ENCODE measurements at regions not wholly inside any gene's neighbourhood (a gene's known extent, or its start where the extent isn't known, plus 50 kb on each side); places are given as distances from the start of the nearest gene placed in this dataset.

DNA sequence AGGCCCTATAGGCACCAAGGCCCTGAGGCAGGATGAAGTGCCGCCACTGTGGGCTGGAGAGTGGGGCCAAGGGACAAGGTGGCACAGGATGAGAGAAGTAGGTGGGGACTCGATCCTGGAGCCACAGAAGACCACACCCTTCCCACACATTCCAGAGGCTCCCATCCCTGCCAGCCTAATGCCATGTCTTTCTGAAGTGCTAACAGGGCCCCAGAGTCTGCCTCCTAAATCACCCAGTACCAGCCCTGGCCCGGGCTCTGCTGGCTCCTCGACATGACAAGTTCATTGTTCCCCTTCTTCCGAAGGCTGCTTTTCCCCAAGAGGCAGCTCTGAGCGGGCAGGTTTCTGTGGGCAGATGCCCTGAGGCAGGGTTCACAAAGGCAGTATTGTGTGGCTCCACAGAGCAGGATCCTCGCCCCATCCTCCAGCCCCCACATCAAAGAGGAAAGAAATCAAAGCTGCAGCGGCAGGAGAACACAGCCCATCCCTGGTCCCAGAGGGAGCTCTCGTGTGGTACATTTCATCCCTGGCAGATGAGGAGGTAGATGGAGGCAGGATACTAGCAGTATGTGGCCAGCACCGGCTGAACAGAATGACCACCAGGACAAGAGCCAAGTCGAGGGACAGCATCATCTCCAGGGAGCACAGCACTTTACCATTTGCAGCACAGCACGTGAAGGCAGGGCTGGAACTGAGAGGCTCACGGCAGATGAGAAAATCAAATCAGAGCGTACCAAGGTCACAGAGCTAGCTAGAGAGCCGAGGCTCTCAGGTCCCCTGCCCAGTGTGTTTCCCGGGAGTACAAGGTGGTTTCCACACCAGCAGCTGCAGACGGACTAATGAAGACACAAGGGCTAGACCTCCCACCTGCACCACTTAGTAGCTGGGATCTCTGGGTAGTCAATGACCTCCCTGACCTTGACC lies 64.8 kb downstream of the SYF2 start:
- 38 to 40% methylated on average over 17 of the region's 17 CpGs for WGBS, 2 donors
- intact Hi-C loops (cut with DNase I), result no loop called here
- peaks cover 13 to 17% (median 17%) of the 10 kb centered on the region in 3 donors for H3K4me1 ChIP-seq
- ATAC-seq (peak; percentile 31 to 65 (median 50)), DNase-seq (no peak), FAIRE-seq (no peak)
- no peaks in the 10 kb centered on the region for H3K36me3 ChIP-seq
- H3K9me3 ChIP-seq, result no peaks in the 10 kb centered on the region
- no peaks in the 10 kb centered on the region for H3K27me3 ChIP-seq
- no peak overlapping the region for H3K4me3 ChIP-seq
- TF ChIP-seq, protein P1, sequence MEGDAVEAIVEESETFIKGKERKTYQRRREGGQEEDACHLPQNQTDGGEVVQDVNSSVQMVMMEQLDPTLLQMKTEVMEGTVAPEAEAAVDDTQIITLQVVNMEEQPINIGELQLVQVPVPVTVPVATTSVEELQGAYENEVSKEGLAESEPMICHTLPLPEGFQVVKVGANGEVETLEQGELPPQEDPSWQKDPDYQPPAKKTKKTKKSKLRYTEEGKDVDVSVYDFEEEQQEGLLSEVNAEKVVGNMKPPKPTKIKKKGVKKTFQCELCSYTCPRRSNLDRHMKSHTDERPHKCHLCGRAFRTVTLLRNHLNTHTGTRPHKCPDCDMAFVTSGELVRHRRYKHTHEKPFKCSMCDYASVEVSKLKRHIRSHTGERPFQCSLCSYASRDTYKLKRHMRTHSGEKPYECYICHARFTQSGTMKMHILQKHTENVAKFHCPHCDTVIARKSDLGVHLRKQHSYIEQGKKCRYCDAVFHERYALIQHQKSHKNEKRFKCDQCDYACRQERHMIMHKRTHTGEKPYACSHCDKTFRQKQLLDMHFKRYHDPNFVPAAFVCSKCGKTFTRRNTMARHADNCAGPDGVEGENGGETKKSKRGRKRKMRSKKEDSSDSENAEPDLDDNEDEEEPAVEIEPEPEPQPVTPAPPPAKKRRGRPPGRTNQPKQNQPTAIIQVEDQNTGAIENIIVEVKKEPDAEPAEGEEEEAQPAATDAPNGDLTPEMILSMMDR (IDR thresholded peaks at IDR 0.05), result no peak
- peak overlapping the region in 2 of 4 donors; percentile 1 to 32 for H3K27ac ChIP-seq

- Histone ChIP-seq H3K27me3 (no peaks in the 10 kb centered on the region), H3K4me1 (peaks cover 13 to 17% (median 17%) of the 10 kb centered on the region in 3 donors), H3K4me3 (no peak overlapping the region), H3K9me3 (no peaks in the 10 kb centered on the region), H3K36me3 (no peaks in the 10 kb centered on the region), H3K27ac (no peak overlapping the region)
- no peak for FAIRE-seq
- TF ChIP-seq, protein P1 (IDR thresholded peaks at IDR 0.05), result no peak
- no peak for DNase-seq
- ATAC-seq, result no peak
- 85 to 92% methylated on average over 3 of the region's 4 CpGs for WGBS, 2 donors
- intact Hi-C loops (cut with DNase I), result no loop called here
These were observed 65.5 kb downstream of the SYF2 start for GRCh38 chr1:25166847-25167246.

DNA sequence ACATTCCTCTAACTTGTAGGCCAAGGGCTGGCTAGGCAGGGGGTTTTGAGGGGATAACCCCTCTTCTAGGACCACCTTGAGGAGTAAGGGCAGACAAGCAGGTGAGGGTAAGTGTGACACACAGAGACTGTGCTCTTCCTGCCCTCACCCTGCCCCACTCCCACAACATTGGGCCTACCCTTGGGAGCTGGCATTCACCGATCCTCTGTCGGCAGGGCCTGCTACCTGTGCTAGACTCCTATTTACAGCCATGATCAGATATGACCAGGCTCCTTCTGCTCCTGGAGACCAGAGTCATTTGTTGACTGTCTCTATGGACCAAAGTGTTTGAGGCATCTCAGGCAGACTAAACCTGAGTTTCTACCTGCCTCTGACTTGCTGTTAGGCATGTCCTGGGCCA lies 68.3 kb downstream of the SYF2 start:
- WGBS, 2 donors, result 93 to 100% methylated on average over 2 of the region's 2 CpGs

GRCh38 chr1:25161981-25162380 lies 70.3 kb downstream of the SYF2 start:
- H3K9me3 ChIP-seq, result no peaks in the 10 kb centered on the region
- H3K4me3 ChIP-seq, result no peak overlapping the region
- H3K36me3 ChIP-seq, result no peaks in the 10 kb centered on the region
- H3K27me3 ChIP-seq, result no peaks in the 10 kb centered on the region
- 7 to 17% methylated on average over 2 of the region's 2 CpGs for WGBS, 2 donors
- no peak for DNase-seq
- ATAC-seq, result no peak
- FAIRE-seq, result no peak
- TF ChIP-seq, protein P1 (IDR thresholded peaks at IDR 0.05), result no peak
- H3K27ac ChIP-seq, result no peak overlapping the region
- intact Hi-C loops (cut with DNase I), result no loop called here
- peaks cover 0 to under 1% (median 0%) of the 10 kb centered on the region in 3 donors for H3K4me1 ChIP-seq

More for the DNA sequence above, 68.3 kb downstream of the SYF2 start:
- DNase-seq, result no peak
- H3K36me3 ChIP-seq, result no peaks in the 10 kb centered on the region
- no peaks in the 10 kb centered on the region for H3K27me3 ChIP-seq
- no peak for ATAC-seq
- H3K27ac ChIP-seq, result no peak overlapping the region
- H3K9me3 ChIP-seq, result no peaks in the 10 kb centered on the region
- no peak overlapping the region for H3K4me3 ChIP-seq
- peaks cover 13 to 17% (median 16%) of the 10 kb centered on the region in 3 donors for H3K4me1 ChIP-seq
- TF ChIP-seq, protein P1 (IDR thresholded peaks at IDR 0.05), result no peak
- intact Hi-C loops (cut with DNase I), result no loop called here
- no peak for FAIRE-seq

- DNase-seq (no peak), FAIRE-seq (no peak), ATAC-seq (no peak)
- TF ChIP-seq, protein P1 (IDR thresholded peaks at IDR 0.05), result no peak
- Histone ChIP-seq H3K27ac (no peak overlapping the region), H3K4me3 (no peak overlapping the region), H3K36me3 (no peaks in the 10 kb centered on the region), H3K4me1 (no peaks in the 10 kb centered on the region), H3K27me3 (no peaks in the 10 kb centered on the region), H3K9me3 (no peaks in the 10 kb centered on the region)
- WGBS, 2 donors, result 95 to 96% methylated on average over 3 of the region's 3 CpGs
- intact Hi-C loops (cut with DNase I), result no loop called here
These were observed 74.5 kb downstream of the SYF2 start for GRCh38 chr1:25157846-25158245.

Measured in pancreas (tissue), 10 donors.